ENCODE measurements at regions not wholly inside any gene's neighbourhood (a gene's known extent, or its start where the extent isn't known, plus 50 kb on each side); places are given as distances from the start of the nearest gene placed in this dataset.
"Not testable (repeated sequence)": the region's sequence is repeated elsewhere in the genome, so short reads cannot be mapped to it uniquely, and the experiment has no call there.

DNA sequence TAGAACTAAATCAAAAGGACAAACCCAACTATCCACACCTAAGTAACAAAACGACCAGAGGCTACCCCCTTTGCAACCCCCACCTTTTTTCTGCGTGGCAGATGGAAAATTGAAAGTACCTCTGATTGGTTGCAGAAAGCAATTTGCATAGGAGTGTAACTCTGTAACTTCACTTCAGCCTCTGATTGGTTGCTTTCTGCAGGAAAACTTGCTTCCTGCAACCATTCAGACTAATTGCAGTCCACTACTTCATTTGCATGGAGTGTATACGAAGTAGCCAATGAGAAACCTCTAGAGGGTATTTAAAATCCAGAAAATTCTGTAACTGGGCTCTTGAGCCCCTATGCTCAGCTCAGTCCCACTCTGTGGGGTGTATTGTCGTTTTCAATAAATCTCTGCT is 129.1 kb upstream of the OLIG3 start:
- no peak for DNase-seq (ENCODE audit: low read depth)
- TF ChIP-seq, protein P1, sequence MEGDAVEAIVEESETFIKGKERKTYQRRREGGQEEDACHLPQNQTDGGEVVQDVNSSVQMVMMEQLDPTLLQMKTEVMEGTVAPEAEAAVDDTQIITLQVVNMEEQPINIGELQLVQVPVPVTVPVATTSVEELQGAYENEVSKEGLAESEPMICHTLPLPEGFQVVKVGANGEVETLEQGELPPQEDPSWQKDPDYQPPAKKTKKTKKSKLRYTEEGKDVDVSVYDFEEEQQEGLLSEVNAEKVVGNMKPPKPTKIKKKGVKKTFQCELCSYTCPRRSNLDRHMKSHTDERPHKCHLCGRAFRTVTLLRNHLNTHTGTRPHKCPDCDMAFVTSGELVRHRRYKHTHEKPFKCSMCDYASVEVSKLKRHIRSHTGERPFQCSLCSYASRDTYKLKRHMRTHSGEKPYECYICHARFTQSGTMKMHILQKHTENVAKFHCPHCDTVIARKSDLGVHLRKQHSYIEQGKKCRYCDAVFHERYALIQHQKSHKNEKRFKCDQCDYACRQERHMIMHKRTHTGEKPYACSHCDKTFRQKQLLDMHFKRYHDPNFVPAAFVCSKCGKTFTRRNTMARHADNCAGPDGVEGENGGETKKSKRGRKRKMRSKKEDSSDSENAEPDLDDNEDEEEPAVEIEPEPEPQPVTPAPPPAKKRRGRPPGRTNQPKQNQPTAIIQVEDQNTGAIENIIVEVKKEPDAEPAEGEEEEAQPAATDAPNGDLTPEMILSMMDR (conservative IDR thresholded peaks at IDR 0.05; ENCODE audit: low read depth, low read length) = no peak
- no peak overlapping the region for H3K4me3 ChIP-seq (ENCODE audit: low read depth, low read length)

GRCh38 chr6:137625100-137625661 is 131.0 kb upstream of the OLIG3 start:
- H3K4me3 ChIP-seq (ENCODE audit: low read depth, low read length) = no peak overlapping the region
- no peak for DNase-seq (ENCODE audit: low read depth)
- TF ChIP-seq, protein P1 (conservative IDR thresholded peaks at IDR 0.05; ENCODE audit: low read depth, low read length) = no peak

GRCh38 chr6:137625808-137626207 is 131.6 kb upstream of the OLIG3 start:
- DNase-seq (ENCODE audit: low read depth) = no peak
- no peak overlapping the region for H3K4me3 ChIP-seq (ENCODE audit: low read depth, low read length)
- TF ChIP-seq, protein P1 (conservative IDR thresholded peaks at IDR 0.05; ENCODE audit: low read depth, low read length) = no peak

DNA sequence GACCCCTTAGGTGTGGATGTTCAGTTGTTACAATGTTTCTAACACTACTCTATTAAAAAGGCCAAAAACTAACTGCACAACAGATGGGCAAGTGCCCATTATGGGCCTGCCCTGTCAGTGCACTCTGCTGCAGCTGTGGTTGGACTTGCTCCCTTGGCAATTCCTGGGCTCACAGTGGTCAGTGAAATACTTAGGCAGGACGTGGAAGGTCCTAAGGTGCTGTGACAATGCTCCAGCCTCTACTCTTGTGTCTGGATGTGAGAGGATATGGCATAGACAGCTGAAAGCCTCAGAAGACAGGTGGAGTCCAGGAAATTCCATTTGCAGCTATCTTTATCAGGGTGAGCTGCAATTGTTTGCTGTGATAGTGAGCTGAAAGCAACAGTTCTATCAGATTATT is 136.5 kb upstream of the OLIG3 start:
- DNase-seq (ENCODE audit: low read depth) = no peak
- no peak overlapping the region for H3K4me3 ChIP-seq (ENCODE audit: low read depth, low read length)
- TF ChIP-seq, protein P1 (conservative IDR thresholded peaks at IDR 0.05; ENCODE audit: low read depth, low read length) = no peak

GRCh38 chr6:137631323-137631722 is 137.1 kb upstream of the OLIG3 start:
- TF ChIP-seq, protein P1 (conservative IDR thresholded peaks at IDR 0.05; ENCODE audit: low read depth, low read length) = no peak
- DNase-seq (ENCODE audit: low read depth) = peak; percentile 14
- no peak overlapping the region for H3K4me3 ChIP-seq (ENCODE audit: low read depth, low read length)

- H3K4me3 ChIP-seq (ENCODE audit: low read depth, low read length); DNase-seq (ENCODE audit: low read depth): not testable (repeated sequence)
Measured at GRCh38 chr6:137634177-137634576, 140.0 kb upstream of the OLIG3 start.

DNA sequence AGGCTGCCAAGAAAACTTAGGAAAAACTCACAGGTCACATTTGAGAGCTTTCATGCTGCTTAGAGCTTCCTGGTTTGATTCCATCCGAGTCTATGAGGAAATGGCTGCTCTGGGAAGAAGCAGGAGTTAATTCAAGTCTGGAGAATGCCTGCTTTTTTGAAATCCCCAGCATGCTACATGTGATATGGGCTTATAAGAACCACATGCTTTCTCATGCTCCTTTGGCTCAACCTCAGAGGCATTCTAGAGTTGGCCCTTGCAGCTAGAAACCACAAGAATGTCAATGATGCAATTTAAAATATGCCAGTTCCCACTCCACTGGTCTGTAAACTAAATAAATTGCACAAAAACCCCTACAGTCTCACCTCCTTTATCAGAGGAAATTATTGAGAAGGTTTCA is 142.9 kb upstream of the OLIG3 start:
- no peak overlapping the region for H3K4me3 ChIP-seq (ENCODE audit: low read depth, low read length)

More for the DNA sequence above, 142.9 kb upstream of the OLIG3 start:
- DNase-seq (ENCODE audit: low read depth) = peak; percentile 100
- TF ChIP-seq, protein P1 (conservative IDR thresholded peaks at IDR 0.05; ENCODE audit: low read depth, low read length) = no peak
